NCI-H2029 (cell line): ENCODE measurements at regions not wholly inside any gene's neighbourhood (a gene's known extent, or its start where the extent isn't known, plus 50 kb on each side); places are given as distances from the start of the nearest gene placed in this dataset.

Experiments used
- DNase-seq: peaks from one replicate; lab custom pipeline; 2025; lab: John Stamatoyannopoulos, UW

- DNase-seq = no peak
Measured at GRCh38 chr15:91473894-91474545, 374.0 kb downstream of the SV2B start.

DNA sequence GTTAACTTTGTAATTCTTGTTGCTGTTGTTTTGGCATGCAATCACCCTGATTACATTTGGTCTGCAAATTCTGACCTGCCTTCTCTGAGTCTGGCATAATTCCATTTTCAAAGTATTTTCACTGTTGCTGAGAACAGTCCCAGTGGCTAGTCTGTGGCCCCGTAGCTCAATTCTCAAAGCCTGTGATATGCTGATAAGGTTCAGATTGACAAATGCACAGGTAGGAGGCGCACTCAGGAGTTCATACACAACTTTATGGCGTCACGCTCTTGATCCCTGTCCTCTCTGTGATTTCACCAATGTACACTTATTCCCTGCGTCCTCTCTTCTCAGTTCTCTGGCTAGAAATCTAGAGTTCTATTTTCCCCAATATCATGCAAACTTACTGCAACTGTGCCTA, 376.6 kb upstream of the SLCO3A1 start:
- no peak for DNase-seq

GRCh38 chr15:91478717-91479191, 374.8 kb upstream of the SLCO3A1 start:
- DNase-seq = no peak

DNA sequence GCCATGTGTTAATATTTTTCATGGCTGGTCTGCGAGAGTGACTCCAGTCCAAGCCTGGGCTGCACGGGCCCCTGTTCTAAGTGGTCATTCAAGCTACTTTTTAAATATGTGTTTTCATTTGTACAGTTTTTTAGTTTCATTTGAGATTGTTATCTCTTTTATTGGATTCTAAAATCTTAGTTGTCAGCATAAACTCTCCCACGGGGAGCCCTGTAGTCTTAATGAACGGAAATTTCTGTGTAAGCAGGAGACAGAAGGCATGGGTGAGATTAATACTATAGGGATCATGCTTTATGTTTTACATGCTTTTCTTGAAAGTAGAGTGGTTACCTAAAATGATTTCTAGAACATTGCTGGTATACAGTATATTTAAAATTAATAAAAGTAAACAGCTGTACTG, 373.1 kb upstream of the SLCO3A1 start:
- no peak for DNase-seq

DNA sequence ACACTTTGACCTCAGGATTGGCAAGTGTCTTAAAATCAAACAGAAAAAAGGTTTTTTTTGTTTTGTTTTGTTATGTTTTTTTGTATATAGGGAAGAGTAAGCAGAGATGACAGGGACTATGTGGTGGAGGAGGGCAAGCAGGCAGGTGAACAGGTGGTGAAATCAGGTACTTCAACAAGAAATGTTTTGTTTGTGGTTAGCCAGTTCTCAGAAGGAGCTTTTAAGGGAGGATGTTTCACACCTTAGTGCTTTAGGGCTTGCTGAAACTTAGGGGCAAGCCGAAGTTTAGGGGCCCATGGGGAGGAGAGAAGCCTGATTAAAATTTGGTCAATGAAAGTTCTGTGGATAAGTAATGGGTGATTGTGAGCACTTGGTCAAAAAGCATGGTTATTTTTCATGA, 370.7 kb upstream of the SLCO3A1 start:
- DNase-seq = no peak

- DNase-seq = no peak
Measured at GRCh38 chr15:91484141-91484540, 369.4 kb upstream of the SLCO3A1 start.

GRCh38 chr15:91488452-91488851, 365.1 kb upstream of the SLCO3A1 start:
- no peak for DNase-seq

GRCh38 chr15:91490211-91490610, 363.3 kb upstream of the SLCO3A1 start:
- no peak for DNase-seq

GRCh38 chr15:91491101-91491950, 362.2 kb upstream of the SLCO3A1 start:
- DNase-seq = no peak

- no peak for DNase-seq
Measured at GRCh38 chr15:91496754-91497691, 356.5 kb upstream of the SLCO3A1 start.

- DNase-seq = no peak
Measured at GRCh38 chr15:91498046-91498748, 355.3 kb upstream of the SLCO3A1 start.

- no peak for DNase-seq
Measured at GRCh38 chr15:91498749-91499062, 354.8 kb upstream of the SLCO3A1 start.

DNA sequence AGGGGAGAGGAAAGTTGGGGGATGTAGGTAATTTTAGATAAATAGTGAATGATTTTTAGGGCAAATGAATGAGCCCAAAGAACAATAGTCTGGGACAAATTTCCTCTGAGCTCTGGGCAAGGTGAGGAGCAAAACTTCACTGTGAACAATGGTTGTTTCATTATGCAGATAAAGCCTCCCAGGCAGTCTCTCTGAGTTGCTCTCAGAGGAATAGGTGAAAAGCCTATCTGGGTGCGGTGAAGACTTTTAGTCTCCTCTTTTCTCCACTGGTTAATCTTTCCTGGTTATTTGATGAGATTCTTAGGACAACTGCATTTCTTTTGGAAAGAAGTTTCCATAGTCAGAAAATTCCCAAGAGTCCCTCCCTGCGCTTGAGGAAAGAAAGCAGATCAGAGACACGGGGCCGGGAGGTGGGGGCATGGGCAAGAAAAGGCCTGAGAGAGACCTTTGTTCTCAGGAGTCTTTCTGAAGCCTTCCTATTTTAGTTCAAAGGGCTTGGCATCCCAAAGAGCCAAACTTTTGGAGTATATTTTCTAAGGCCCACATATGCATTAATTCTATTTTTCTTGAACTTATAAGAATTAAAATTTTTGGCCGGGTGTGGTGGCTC, 353.6 kb upstream of the SLCO3A1 start:
- no peak for DNase-seq

GRCh38 chr15:91508633-91509032, 344.9 kb upstream of the SLCO3A1 start:
- DNase-seq = no peak

DNA sequence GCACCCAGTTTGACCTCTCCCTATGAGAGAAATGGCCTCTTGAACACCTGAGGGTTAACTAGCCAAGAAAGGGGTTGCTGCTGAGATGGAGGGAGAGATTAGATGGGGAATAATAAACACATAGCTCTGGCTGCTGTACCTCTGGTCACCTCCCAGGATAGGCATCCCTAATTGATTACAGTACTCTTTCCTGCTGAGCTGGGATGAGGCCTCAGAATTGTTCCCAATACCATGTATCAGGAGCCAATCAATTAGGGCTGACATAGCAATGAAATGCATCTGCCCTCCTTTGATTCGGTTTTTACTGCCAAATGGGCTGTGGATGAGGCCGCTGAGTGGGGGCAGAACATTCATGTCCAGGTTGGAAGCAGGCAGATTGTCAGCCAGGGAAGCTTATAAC, 339.4 kb upstream of the SLCO3A1 start:
- DNase-seq = no peak

GRCh38 chr15:91515188-91515754, 338.2 kb upstream of the SLCO3A1 start:
- no peak for DNase-seq

DNA sequence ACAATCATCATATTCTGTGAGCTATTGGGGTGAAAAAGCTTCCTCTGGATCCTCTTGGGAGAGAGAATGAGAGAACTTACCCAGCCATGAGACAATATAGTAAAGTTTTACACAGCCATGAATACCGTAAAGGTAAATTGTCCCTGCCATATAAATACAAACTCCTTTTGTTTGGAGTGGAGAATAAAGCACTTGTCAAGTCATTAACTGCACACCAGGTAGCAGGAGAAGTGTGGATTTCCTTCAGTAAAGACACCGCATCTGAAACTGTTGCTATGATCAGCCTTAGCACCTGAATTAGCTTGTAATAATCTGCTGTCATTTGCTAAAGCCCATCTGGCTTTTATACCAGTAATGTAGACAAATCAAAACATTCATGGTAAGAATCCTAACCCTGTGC, 336.6 kb upstream of the SLCO3A1 start:
- DNase-seq = no peak

DNA sequence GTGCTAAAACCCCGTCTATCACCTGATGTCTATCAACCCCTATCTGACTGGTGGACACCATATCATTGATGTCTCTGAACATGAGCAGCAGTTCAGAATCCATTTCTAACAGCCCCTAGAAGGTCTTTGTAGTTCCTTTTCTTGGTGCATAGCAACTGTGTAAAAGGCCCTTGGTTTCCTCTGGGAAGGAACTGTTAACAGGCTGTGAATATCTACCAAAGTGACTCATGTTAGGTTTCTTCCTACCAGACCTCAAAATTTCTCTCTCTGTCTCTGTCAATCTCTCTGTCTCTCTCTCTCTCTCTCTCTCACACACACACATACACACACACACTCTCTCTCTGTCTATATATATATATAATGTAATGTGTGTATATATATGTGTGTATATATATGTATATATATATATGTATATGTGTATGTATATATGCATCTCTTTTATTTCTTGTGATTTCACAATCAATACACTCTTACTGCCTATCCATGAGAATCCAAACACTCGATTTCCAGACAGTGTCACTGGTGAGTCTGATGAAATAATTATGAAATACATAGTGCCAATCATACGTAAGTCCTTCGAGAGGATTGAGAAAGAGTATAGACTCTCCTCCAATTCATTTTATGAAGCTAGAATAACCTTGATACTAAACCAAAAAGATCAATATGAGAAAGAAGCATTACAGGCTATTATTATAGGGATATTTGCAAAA, 335.9 kb upstream of the SLCO3A1 start:
- DNase-seq = no peak

DNA sequence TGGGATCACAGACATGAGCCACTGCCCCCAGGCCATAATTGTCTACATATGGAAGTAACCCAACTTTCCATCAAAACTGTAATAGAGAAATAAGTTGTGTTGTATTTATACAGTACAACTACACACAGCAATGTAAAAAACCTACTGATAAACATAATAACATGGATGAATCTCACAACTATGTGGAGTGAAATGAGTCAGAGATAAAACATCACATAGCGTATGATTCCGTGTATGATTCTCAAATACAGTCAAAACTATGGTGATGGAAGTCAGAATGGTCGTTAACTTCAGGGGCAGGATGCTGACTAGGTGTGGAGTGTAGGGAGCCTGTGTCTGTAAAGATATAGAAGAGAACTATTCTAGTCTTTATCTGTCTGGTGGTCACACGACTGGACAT, 332.7 kb upstream of the SLCO3A1 start:
- no peak for DNase-seq

DNA sequence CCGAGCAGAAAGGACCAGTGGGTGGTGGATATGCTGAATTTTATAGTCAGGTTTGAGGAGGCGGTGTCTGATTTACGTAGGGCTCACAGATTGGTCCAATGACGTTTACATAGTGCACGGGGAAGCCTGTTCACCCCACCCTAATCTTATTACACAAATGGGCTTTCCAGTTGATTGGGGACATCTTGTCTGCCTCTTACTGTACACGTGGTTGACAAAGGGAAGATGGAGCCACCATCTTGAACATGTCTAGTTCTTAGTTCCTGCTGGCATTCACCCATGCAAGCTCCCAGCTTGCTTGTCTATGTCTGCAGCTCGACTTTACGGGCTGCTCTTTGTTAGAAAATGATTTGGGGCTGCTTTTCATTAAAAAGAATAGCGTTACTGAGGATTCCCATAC, 332.0 kb upstream of the SLCO3A1 start:
- DNase-seq = no peak
